HG03432 (cell line): ENCODE measurements at regions not wholly inside any gene's neighbourhood (a gene's known extent, or its start where the extent isn't known, plus 50 kb on each side); places are given as distances from the start of the nearest gene placed in this dataset.
"Not testable (repeated sequence)": the region's sequence is repeated elsewhere in the genome, so short reads cannot be mapped to it uniquely, and the experiment has no call there.

Experiments used
- ATAC-seq: cut with Tn5 transposase; IDR thresholded peaks from one replicate; pipeline ENCODE4 v1.9.1; 2021; ENCODE audit warnings: mild to moderate bottlenecking, moderate library complexity; ENCODE audit not compliant: unreplicated experiment

- no peak for ATAC-seq
Observed at GRCh38 chr16:73966851-73967250, 329.8 kb upstream of the PSMD7 start.

GRCh38 chr16:73965591-73965990 lies 331.0 kb upstream of the PSMD7 start:
- ATAC-seq, result no peak

- ATAC-seq, result no peak
Observed at GRCh38 chr16:73956587-73957494, 339.8 kb upstream of the PSMD7 start.

- ATAC-seq, result no peak
Observed at GRCh38 chr16:73955702-73956101, 340.9 kb upstream of the PSMD7 start.

GRCh38 chr16:73955255-73955654 lies 341.4 kb upstream of the PSMD7 start:
- no peak for ATAC-seq

- ATAC-seq, result no peak
Observed at GRCh38 chr16:73951481-73951880, 345.1 kb upstream of the PSMD7 start.

GRCh38 chr16:73949574-73950320 lies 346.9 kb upstream of the PSMD7 start:
- ATAC-seq, result no peak

- no peak for ATAC-seq
Observed at GRCh38 chr16:73945631-73946030, 351.0 kb upstream of the PSMD7 start.

- ATAC-seq, result not testable (repeated sequence)
Observed at GRCh38 chr16:73943184-73943583, 353.4 kb upstream of the PSMD7 start.

- ATAC-seq, result not testable (repeated sequence)
Observed at GRCh38 chr16:73940786-73941185, 355.8 kb upstream of the PSMD7 start.

- ATAC-seq, result no peak
Observed at GRCh38 chr16:73923951-73924350, 372.7 kb upstream of the PSMD7 start.

- ATAC-seq, result no peak
Observed at GRCh38 chr16:73921295-73921694, 375.3 kb upstream of the PSMD7 start.

- no peak for ATAC-seq
Observed at GRCh38 chr16:73916829-73917594, 379.6 kb upstream of the PSMD7 start.

- no peak for ATAC-seq
Observed at GRCh38 chr16:73915935-73916334, 380.7 kb upstream of the PSMD7 start.

GRCh38 chr16:73915140-73915539 lies 381.5 kb upstream of the PSMD7 start:
- ATAC-seq, result no peak

GRCh38 chr16:73912850-73913249 lies 383.8 kb upstream of the PSMD7 start:
- no peak for ATAC-seq

- ATAC-seq, result no peak
Observed at GRCh38 chr16:73912281-73912680, 384.3 kb upstream of the PSMD7 start.

GRCh38 chr16:73909529-73910035 lies 387.0 kb upstream of the PSMD7 start:
- no peak for ATAC-seq

GRCh38 chr16:73891129-73891542 lies 405.5 kb upstream of the PSMD7 start:
- ATAC-seq, result no peak

- no peak for ATAC-seq
Observed at GRCh38 chr16:73890186-73891128, 406.2 kb upstream of the PSMD7 start.
